HG02870 (cell line): ENCODE measurements at regions not wholly inside any gene's neighbourhood (a gene's known extent, or its start where the extent isn't known, plus 50 kb on each side); places are given as distances from the start of the nearest gene placed in this dataset.

ENCODE experiments used
- ATAC-seq: cut with Tn5 transposase; IDR thresholded peaks from one replicate; pipeline ENCODE4 v1.9.1; 2021; ENCODE audit warnings: mild to moderate bottlenecking, moderate library complexity; ENCODE audit not compliant: unreplicated experiment

GRCh38 chr3:178058629-178059028 lies 477.6 kb upstream of the KCNMB2 start:
- no peak for ATAC-seq

GRCh38 chr3:178059119-178059518 lies 477.1 kb upstream of the KCNMB2 start:
- ATAC-seq, result no peak

DNA sequence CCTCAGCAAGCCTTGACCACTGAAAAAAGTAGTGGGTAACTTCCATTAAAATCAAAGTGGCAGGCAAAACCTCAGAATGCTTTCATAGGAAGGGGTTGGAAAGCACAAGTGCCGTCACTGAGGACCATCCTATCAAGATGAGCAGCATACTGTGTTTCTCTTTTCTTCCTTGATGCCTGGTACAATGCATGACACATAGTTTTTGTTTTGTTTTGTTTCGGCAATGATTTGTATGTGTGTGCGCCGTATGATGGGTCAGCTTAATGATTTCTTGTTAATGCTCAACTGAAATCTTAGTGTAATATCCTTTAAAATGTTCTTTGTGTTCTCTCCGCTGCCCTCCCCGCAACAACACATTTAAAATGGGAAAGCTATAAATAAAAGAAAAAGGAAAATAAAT lies 476.4 kb upstream of the KCNMB2 start:
- no peak for ATAC-seq

DNA sequence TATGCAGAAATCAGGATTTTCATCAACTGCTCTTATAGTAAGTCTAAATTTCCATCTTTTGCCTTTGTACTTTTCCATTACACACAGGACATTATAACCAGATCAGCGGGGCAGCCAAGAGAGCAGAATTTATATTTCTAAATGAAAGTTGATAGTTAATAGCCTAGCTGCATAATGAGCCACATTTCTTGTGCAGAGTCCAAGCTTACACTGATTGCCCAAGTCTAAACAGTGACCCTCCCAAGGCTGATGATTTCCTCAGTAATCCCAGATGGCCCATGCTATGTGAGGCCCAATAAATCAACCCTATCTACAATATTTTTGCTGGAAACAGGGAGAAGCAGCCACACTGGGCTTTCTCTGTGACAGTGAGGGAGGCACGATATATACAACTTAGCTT lies 475.8 kb upstream of the KCNMB2 start:
- no peak for ATAC-seq

DNA sequence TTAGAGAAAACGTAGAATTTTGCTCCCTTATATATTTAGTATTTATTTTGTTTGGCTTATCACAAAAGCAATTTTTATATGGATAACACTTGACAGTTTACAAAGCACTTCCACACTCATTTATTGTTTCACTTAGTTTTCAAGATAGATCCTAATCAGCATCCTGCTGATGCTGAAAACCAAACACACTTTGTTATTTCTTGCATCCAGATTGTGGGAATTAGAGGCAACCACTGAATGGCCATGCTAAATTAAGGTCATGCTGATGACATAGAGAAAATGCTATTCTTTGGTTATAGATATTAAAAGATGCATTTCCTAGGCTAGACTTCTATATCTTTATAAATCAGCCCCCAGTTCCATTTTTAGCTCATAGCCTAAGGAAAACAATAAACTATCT lies 474.1 kb upstream of the KCNMB2 start:
- no peak for ATAC-seq

GRCh38 chr3:178063461-178063860 lies 472.8 kb upstream of the KCNMB2 start:
- no peak for ATAC-seq

DNA sequence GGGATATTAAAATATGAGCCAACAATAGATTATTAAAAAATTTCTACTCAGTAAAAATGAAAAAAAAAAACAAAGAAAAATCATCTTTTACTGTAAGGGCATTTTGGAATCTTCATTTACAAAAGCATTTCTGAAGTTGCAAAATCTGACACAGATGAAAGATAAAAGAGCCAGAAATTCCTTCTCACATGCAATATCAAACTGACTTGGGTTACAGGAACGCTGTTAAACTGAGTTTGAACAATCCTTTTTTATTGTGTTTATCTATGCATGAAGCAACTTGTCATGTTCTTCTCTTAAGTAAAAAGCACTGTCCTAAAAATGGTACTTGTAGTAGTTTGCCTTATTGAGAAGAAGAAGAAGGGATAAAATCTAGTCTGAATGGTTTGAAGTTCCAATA lies 468.5 kb upstream of the KCNMB2 start:
- ATAC-seq, result no peak

DNA sequence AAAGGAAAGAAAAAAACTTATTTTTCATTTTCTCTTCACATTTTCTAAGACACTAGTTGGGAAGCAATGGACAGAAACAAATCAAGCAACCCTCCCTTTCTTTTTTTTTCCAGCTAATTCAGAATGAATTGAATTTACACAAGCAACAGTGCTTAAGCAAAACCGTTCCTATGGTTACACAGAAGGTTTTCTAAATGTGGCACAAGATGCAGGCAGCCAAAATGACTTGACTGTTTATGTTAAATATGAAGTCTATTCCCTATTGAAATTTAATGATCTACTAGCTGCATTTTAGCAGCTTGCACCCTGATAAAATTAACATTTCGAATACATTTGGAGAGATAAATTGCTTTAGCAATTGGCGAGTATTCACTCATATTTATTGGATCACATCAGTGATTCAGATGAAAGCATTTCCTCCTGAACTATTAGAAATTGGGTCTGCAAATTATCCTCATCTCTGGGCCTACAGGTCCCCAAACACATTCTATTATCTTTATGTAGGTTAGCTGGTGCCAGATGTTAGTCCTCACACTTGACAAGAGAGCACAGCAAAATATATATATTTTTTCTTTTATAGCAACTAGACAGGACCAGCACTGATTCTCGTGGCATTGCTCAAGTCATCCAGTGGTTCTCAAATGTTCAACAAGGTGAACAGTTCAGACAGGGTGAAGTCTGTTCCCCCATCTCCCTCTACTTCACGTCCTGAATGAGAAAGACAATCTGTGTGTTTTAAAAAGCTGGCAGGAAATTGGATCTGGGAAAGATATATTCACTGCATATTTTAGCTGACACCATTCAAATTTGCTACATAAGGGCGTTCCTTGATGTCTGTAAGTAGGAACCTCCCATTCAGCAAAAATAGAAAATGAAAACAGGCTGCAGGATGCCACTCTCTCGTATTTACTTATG lies 463.6 kb upstream of the KCNMB2 start:
- no peak for ATAC-seq

DNA sequence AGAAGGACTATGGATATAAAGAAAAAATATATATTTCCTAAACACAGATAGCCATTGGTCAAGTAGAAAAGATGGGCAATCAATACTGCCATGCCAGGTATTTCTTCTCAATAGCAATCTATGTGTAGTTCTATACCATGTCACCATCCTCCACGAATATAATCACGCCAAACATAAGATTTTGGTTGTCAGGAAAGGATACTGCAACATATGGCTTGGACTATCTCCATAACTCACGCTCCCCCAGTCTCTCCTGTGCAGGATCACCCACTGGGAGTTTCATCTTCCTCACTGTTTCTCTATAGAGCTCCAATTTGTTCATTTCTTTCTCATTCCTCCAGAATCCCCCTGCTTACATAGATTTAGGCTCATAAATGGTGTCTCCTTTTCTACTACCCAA lies 462.9 kb upstream of the KCNMB2 start:
- no peak for ATAC-seq

DNA sequence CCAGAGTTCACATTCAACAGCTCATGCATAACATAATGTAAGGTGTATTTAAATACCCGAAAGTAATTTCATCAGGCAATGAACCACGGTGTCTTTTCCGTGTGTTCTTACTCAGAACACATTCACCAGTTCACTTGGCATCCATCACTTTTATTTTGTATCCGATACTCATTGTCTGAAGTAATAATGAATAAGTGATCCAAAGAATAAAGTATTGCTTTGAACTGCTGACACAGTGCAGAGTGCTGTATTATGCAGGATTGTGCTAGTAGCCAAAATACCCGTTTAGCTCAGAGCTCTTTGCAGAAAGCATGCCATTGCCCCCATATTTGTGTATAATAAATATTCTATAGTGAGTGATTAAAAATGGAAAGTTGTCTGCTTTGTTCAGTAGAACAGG lies 460.9 kb upstream of the KCNMB2 start:
- ATAC-seq, result no peak

DNA sequence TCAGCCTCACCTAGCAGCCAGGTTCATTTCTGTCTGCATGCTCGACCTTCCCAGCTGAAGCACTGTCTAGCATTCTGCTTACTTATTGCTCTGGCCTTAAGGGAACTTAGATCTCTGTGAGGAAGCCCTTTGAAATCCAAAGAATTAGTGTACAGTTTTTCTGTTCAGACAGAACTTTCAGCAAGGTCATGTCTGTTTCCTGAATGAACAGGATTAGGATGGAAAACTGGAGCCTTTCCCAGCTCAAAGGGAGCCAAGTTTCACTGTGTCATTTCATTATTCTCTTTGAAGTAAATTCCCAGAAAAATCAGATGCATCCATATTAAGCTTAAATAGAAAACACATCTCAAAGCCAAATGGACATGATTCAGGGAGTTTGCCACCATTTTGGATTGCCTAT lies 457.3 kb upstream of the KCNMB2 start:
- ATAC-seq, result no peak

GRCh38 chr3:178079966-178080365 lies 456.3 kb upstream of the KCNMB2 start:
- no peak for ATAC-seq

DNA sequence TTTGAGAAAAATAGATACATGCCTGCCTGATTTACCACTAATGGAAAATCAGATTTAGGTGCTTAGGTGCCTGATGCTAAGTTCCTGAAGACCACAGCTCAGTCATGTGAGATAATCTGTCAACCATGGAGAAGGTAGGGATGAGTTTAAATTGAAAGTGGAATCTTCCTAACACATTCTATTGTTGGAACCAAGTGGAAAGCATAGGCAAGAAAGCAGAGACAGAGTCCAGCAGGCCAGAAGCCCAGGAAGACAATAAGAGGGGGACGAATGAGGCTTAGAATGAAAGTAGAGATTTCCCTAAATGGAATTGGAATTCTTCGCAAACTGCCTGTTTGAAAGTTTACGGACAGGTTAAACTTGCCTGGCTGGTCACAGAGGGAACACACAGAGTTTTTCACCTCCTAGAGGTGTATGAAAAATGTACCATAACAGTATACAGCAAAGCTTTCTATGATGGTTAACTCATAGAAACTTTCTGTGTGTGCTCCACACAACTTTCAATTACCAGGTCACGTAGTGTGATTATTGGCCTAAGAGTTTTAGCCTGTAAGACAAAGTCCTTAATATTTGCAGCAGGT lies 453.8 kb upstream of the KCNMB2 start:
- ATAC-seq, result no peak

DNA sequence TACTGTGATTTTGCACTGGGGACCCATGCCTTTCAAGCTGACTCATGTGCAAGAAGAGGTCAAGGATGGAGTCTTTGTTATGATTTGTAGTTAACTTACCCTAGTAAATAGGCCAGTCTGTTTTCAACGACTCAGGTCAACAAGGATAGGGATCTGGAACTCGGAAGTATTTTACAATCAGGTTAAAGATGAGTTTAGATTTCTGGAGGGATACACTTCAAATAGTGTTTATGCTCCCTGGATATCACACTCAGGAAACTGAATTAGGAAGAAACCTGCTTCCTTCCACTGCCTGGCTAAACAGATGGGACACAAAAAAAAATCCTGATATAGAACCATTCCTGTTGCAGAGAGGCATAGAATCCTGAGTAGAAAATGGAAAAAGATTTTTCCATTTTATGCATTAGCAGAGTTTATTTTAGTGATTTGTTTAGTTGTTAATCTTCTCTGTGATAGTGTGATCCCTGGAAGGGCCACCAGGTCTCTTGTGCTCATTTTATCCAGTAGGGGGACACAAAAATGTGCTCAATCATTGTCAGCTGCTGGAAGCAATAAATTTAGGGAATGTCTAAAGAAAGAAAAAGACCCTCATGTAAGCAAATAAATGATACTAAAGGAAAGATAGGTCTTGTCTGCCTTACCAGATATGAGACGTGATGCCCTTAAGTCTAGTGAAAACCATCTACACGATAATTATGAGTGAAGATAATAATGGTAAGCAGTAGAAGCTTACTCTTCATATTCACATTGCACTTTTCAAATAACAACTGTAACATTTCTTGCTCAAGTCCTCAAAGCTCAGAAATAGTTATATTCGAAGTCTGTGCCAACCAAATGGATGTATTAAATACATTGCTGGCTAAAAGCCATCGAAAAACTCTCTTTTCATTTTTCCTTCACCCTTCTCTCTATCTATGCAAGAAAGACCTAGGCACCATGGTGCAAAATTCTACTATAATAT lies 452.1 kb upstream of the KCNMB2 start:
- no peak for ATAC-seq

DNA sequence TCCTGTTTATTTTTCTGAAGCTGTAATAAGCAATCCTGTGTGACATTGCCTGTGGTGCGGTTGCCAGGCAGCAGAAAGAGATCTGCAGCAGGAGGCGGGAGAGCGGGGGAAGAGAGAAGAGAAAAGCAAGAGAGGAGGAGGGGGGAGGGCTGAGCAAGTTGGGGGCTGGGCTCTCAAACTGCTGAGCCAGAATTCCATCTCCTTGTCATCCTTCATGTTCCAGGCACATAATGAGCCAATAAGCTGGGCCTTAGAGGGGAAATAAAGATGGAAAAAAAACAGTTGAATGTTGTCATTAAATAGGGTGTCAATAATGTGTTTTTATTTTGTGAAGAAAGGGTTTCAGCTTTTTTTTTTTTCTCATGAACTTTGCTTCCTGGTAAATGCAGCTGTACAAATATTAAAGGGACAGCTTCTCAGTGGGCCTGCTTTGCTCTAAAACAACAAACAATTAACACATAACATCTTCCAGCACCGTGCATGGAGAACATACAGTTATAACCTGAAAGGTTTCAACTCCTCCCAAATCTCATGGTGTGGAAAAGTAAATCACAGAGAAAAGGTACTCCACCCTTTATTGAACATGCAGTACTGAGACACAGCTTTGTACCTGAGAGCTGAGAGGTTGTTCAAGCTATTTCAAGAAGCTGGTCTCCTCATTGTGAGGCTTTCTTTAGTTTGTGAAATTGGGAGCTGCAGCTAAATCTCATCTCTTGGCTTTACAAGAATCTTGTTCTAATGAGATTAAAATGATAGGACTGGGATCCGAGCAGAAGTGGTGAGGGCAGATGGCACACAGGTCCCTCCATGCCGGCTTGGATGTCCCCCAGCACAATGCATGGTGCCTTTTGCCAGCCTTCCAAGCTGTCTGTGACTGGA lies 451.1 kb upstream of the KCNMB2 start:
- ATAC-seq, result no peak

GRCh38 chr3:178085817-178086123 lies 450.5 kb upstream of the KCNMB2 start:
- no peak for ATAC-seq

DNA sequence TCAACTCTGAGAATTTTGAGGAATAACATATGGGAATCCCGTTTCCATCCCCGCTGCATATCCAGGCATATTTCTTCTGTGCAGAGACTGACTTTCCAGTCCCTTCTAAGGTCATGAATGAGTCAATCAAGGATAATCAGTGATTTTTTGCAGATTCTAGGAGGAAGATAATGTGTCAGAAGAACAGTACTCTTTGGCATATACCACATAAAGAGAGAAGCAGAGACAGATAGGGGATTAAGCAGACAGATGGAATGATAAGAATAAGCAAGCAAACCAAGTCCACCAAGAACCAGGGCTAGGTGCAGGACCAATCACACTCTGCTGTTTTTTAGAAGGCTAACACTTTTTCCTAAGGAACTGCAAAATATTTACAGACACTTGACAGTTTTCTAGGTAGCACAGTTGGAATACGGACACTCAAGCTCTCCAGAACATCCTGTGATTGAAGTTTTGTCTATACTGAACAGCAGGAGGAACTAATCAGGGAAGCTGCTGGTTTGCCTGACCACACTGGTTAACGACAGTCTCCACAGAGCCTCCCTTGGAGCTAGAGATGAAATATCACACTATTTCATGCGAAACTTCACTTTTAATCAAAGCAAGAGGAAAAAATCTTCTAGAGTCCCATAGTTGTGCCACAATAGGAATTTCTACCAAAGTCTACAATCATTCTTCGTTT lies 450.0 kb upstream of the KCNMB2 start:
- ATAC-seq, result no peak

DNA sequence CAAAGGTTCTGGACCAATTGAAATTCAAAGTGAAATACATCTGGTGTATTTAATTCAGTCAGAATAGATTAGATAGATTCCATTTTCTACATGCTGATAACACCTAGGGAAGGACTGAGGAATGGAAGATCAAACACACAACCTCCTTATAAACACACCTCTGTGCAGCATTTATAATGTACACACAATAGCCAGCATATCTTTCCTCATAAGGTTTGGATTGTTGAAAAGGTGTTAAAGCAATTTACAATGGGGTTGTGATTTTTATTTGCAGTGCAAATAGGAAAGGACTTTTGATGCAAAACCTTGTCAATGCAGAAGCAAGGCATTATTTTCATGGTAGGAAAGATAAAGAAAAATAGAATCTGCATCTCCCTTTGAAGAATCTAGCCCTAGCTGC lies 448.9 kb upstream of the KCNMB2 start:
- no peak for ATAC-seq

- no peak for ATAC-seq
These were observed 447.3 kb upstream of the KCNMB2 start for GRCh38 chr3:178088963-178089362.

DNA sequence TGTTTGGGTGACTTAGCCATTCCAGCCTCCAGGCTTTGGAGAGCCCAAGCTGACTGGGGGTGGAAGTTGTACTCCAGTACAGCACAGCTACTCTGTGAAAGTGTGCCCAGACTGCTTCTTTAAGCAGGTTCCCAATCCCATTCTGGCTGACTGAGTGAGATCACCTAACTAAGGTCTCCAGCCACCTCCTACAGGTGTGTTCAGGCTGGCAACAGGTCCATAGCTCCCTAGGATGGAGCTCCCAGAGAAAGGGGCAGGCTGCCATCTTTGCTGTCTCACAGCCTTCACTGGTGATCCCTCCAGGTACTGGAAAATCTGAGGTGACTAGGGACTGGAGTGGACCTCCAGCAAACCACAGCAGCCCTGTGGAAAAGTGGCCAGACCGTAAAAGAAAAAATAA lies 445.3 kb upstream of the KCNMB2 start:
- ATAC-seq, result no peak
